ENCODE measurements at regions not wholly inside any gene's neighbourhood (a gene's known extent, or its start where the extent isn't known, plus 50 kb on each side); places are given as distances from the start of the nearest gene placed in this dataset.

- no peak for DNase-seq (ENCODE audit: low read depth)
Observed at GRCh38 chr1:81484284-81484683, 316.4 kb upstream of the ADGRL2 start.

- DNase-seq (ENCODE audit: low read depth) = no peak
Observed at GRCh38 chr1:81478219-81478618, 322.5 kb upstream of the ADGRL2 start.

- DNase-seq (ENCODE audit: low read depth) = no peak
Observed at GRCh38 chr1:81477710-81478109, 323.0 kb upstream of the ADGRL2 start.

GRCh38 chr1:81472387-81472786 is 328.3 kb upstream of the ADGRL2 start:
- no peak for DNase-seq (ENCODE audit: low read depth)

GRCh38 chr1:81471255-81471654 is 329.5 kb upstream of the ADGRL2 start:
- DNase-seq (ENCODE audit: low read depth) = no peak

- no peak for DNase-seq (ENCODE audit: low read depth)
Observed at GRCh38 chr1:81470275-81470674, 330.5 kb upstream of the ADGRL2 start.

GRCh38 chr1:81467383-81467782 is 333.4 kb upstream of the ADGRL2 start:
- DNase-seq (ENCODE audit: low read depth) = no peak

- no peak for DNase-seq (ENCODE audit: low read depth)
Observed at GRCh38 chr1:81466961-81467360, 333.8 kb upstream of the ADGRL2 start.

- DNase-seq (ENCODE audit: low read depth) = no peak
Observed at GRCh38 chr1:81463936-81464837, 336.5 kb upstream of the ADGRL2 start.

- no peak for DNase-seq (ENCODE audit: low read depth)
Observed at GRCh38 chr1:81459043-81459442, 341.7 kb upstream of the ADGRL2 start.

GRCh38 chr1:81458186-81458585 is 342.5 kb upstream of the ADGRL2 start:
- DNase-seq (ENCODE audit: low read depth) = no peak

- no peak for DNase-seq (ENCODE audit: low read depth)
Observed at GRCh38 chr1:81455481-81455880, 345.3 kb upstream of the ADGRL2 start.

GRCh38 chr1:81453971-81454370 is 346.8 kb upstream of the ADGRL2 start:
- DNase-seq (ENCODE audit: low read depth) = no peak

GRCh38 chr1:81453367-81453703 is 347.4 kb upstream of the ADGRL2 start:
- DNase-seq (ENCODE audit: low read depth) = no peak

GRCh38 chr1:81452693-81453366 is 347.9 kb upstream of the ADGRL2 start:
- DNase-seq (ENCODE audit: low read depth) = no peak

GRCh38 chr1:81449786-81450185 is 350.9 kb upstream of the ADGRL2 start:
- DNase-seq (ENCODE audit: low read depth) = no peak

- no peak for DNase-seq (ENCODE audit: low read depth)
Observed at GRCh38 chr1:81446000-81446669, 354.6 kb upstream of the ADGRL2 start.

- no peak for DNase-seq (ENCODE audit: low read depth)
Observed at GRCh38 chr1:81443288-81443687, 357.4 kb upstream of the ADGRL2 start.

GRCh38 chr1:81439046-81439823 is 361.5 kb upstream of the ADGRL2 start:
- no peak for DNase-seq (ENCODE audit: low read depth)

- no peak for DNase-seq (ENCODE audit: low read depth)
Observed at GRCh38 chr1:81437649-81438048, 363.1 kb upstream of the ADGRL2 start.

- DNase-seq (ENCODE audit: low read depth) = no peak
Observed at GRCh38 chr1:81437213-81437612, 363.5 kb upstream of the ADGRL2 start.

GRCh38 chr1:81435175-81435574 is 365.6 kb upstream of the ADGRL2 start:
- DNase-seq (ENCODE audit: low read depth) = no peak

Measured in activated T-cell treated with anti-CD3 and anti-CD28 coated beads for 48 hours (primary cell).